HG02623 (cell line): ENCODE measurements at regions not wholly inside any gene's neighbourhood (a gene's known extent, or its start where the extent isn't known, plus 50 kb on each side); places are given as distances from the start of the nearest gene placed in this dataset.
"Not testable (repeated sequence)": the region's sequence is repeated elsewhere in the genome, so short reads cannot be mapped to it uniquely, and the experiment has no call there.

ENCODE experiments used
- ATAC-seq: cut with Tn5 transposase; IDR thresholded peaks from one replicate; pipeline ENCODE4 v1.9.1; 2021; ENCODE audit warnings: moderate library complexity; ENCODE audit not compliant: unreplicated experiment

DNA sequence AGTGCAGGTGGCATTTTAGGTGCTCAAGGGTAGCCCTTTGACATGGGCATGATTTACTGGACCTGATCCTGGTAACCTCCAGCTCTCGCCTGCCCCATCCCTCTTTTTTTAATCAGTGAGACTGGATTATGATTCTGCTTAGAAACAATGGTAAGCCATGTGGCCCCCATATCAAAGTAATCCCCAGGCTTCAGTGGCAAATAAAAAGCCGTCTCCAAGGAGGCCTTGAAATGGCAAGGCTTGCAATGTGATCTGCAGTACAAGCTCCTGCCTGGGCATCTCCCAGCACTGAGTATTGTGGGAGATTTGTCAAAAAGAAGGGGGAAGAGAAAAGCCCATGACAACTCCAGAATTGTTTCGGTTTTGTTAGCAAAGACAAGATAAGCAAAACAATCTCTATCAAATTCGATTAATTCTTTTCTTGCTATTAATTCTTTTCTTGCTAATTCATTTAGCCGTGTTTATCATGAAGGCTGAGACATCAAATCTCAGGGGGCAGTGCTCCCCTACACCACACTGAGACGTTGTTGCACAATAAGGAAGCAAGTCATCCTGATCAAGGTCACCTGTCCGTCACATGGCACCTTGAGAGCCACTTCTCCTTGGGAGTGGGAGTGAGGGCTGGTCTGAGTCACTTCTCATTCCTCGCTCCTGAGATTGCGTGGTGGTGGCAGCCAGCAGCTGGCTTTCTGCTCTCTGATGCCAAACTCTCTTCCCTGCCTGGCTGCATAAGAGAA, 312.7 kb upstream of the GATB start:
- ATAC-seq: no peak

DNA sequence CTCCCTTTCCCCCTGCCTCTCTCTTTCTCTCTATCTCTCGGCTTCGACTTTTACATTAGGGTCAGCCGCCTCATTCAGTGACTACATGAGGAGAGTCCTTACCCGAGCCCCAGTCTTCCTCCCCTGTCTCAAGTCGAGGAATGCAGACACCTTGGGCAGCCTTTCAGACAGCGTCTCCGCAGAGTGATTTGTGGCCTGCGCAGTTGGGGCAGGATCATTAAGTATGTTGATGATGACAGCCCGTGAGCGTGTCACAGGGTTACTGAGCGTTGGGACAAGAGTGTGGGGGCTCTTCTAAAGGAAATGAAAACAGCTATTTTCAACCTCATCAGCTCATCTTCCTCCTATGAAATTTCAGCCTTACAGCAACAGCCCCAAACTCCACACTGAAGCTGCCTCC, 312.1 kb upstream of the GATB start:
- ATAC-seq: no peak

DNA sequence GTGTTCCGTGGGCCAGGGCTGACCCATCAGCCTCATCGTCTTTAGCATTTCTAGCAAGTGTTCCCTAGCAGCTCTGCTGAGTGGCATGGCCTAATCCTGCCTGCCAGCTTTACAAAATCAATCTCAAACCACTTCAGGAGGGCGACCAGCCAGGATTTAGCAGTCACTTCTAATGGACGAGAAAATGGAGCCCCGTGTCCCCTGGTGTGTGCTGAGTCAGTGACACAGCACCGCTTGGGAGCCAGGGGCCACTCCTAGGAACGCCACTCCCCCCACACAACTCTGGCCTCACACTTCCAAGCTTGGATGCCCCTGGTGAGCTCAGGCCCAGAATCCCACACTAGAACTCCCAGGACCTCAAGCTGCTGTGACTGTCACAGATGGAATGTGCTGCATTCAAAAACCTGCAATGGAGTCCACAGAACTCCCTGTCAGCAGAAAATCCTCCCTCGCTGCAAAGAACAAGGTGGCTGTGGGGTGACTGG, 311.2 kb upstream of the GATB start:
- no peak for ATAC-seq

DNA sequence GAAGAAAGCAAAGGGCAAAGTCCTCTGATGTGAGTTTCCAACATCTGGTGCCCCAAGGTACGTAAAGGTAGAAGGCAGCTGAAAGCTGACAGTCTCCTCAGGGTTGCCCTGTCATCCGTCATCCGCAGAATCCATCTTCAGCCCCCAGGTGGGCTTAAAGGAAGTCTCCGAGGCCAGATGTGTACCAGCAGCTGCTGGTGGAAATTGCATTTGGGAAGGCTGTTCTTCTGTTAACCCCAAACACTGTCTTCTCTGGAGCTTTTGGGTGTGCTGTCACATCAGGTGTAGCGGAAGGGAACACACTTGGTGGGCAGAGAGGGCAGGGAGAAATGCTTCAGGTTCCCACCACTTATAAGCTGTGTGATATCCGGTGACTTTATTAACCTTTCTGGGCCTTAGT, 310.0 kb upstream of the GATB start:
- ATAC-seq: no peak

DNA sequence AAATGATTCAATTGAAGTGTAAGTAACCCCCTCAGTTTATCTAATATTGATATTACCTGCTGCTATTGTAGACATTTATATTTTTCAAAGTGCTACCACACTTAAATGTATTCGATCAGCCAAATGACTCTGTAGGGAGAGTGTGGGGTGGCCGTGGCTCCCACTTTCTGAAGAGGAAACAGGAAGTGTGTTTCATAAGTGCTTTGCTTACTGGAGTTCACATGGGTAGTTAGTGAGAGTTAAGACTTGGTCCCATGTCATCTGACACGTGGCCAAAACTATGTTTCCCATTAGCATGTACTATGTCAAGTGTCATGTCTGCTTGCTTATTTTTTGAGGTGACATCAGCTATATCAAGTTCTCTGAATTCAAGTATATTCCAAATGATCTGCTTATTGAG, 308.1 kb upstream of the GATB start:
- no peak for ATAC-seq

DNA sequence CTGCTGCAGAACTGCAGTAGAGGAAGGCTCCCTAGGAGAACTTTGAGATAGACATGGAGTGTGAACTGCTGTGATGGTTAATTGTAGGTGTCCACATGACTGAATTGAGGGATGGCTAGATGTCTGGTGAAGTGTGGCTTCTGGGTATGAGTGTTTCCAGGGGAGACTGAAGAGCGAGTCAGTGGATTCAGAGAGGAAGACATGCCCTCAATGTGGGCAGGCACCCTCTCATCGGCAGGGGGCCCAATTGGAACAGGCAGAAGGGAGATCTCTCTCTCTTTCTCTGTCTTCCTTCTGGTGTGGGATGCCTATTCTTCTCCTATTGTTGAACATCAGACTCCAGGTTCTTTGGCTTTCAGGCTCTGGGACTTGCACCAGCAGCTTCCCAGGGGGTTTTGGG, 304.7 kb upstream of the GATB start:
- no peak for ATAC-seq

DNA sequence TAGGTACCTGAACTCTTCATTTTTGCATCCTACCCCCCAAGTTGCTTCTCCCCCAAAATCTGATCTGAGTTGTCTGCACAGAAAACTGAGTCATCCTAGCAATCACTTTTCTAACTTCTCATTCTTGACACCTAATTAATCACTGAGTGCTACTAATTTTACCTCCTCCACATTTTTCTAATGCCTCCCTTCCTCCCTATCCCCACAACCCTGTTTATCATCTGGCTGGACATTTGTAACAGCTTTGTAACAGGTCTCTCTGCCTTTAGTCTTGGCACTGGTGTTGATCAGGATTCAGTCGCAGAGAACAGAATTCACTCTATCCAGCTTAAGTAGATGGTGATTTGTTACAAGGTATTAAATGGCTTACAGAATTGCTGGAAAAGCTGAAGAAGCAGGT, 303.9 kb upstream of the GATB start:
- ATAC-seq: no peak

DNA sequence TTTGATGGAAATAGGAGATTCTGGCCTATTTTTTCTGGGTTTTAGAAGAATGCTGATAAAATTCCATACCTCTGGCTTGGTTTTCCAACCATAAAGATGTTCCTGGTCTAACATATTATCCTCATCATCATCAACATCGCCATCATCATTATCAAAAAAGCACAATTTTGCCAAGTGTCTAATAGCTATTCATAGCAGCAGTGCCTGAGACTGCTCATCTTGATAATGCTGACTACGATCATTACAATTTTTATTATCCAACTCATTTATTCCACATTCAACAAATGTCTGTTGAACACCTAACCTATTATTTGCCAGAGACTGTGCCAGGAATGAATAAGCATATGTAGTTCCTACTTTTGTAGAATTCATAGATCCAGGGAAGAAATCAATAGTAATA, 303.5 kb upstream of the GATB start:
- ATAC-seq: no peak

DNA sequence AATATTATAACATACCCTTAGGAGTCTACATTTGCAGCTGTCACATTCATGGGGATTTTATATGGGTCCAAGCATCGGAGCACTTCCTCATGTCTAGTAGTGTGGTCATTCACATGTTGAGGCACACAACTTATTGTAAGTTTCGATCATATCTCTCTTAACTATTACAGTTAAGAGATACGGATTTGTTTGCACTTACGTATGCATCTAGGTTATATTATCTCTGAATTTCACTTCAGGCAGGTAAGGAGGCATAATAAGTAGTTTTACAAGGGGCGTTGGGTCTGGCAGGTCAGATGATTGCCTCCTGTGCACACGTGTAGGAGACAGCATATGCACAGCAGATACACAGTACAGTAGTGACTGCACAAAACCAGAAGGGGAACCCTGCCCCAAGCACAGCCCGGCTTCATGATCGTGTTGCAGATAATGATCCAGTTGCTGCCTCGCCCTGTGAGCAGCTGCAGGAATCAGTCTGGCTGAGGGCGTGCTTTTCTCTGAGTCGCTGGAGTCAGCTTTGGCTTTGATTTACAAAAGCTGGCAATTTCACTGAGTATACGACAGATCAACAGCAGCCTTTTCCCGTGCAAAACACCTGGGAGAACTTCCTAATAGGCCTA, 302.9 kb upstream of the GATB start:
- ATAC-seq: no peak

DNA sequence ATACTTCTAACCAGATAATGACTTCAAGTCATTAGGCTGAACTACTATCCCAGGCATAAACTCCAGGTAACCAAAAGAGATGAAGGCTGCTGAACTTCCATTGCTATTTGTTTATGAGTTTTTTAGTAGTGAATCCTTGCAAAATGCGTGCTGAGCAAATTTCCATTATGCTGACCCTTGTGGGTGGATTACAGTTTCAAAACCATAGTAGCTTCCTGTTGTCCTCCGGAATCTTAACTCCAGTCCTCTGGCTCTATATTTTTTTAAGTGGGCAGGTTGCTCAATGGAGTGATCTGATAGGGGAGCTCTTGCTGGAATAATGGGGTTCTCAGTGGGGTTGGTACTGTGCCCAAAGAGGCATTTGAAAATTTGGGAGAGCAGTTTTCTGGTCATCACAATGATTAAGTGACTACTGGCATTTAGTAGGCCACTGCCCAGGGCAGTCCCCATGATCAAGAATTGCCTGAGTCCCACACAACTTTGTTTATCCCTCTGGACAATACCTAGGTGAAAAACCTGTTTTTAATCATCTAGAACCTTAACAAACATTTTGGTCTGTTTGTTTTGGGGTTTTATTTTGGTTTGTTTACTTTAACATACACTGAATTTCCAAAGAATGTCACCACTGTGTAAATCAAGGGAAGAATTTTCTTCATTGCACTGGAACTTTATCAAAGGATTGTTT, 302.3 kb upstream of the GATB start:
- no peak for ATAC-seq

DNA sequence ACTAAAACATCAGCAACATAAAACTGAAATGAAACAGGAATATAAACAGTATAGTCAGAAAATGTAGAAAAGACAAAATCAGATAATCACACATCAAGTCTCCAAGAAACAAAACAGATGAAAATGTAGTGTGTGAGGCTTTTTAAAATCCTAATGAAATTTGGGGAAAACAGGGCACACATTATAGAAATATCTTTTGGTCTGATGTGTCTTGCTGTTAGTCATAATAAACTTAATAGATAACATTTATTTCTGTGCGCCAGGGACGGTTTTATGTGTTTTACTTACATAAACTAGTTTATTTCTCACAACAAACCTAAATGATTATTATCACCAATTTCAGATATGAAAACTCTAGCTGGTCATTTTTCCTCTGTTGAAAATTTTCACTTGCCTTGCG, 293.9 kb upstream of the GATB start:
- ATAC-seq: no peak

DNA sequence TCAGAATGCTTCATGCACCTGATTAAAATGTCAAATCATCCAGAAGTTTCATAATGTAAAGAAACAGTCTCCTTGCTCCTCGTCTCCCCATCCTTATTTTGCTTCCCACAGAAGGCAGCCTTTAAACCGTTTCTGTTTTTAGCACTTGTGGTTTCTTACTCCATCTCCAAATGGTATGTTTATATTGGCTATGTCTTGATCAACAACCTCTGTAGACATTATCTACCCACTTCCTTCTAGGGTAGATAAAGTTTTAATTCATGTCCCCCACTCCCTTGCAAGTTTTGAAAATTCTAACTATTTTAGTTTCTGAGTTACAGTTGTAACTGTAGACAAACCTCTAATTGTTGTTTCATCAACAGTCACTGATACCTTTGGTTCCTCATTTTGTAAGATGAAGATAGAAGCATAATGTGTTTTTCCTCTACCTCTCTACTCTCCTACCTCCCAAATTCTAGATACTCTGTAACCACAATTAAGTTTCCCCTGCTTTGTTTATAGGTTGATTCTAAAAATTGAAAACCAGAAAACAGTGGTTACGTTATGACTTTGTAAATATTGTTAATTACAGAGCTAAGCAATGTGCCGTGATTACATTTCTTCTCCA, 291.7 kb upstream of the GATB start:
- no peak for ATAC-seq

DNA sequence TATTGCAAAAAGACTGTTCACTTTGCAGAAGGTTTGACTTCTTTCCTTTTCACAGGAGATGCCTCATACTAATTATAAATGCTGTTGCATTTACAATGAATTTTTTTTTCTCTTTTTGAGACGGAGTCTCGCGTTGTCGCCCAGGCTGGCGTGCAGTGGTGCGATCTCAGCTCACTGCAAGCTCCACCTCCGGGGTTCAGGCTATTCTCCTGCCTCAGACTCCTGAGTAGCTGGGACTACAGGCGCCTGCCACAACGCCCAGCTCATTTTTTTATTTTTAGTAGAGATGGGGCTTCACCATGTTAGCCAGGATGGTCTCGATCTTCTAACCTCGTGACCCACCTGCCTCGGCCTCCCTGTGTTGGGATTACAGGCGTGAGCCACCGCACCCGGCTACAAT, 290.5 kb upstream of the GATB start:
- not testable (repeated sequence) for ATAC-seq

DNA sequence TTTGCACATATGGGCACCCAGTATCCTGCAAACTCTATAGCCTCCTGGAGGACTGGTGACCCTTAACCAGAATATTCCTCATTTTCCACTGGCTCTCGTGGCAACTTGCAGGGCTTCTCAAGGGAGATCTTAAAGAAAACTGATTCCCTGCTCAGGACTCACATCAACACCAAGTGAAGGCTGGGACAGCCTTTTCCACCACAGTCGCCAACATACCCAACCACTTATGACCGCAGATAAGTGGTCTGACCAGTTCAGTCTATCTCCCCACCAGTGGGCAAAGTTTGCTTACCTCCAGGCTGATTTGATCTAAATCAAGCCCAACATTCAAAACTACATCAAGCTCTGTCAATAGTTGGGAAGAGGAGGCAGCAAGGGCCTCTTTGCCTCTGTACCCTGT, 289.3 kb upstream of the GATB start:
- ATAC-seq: no peak

DNA sequence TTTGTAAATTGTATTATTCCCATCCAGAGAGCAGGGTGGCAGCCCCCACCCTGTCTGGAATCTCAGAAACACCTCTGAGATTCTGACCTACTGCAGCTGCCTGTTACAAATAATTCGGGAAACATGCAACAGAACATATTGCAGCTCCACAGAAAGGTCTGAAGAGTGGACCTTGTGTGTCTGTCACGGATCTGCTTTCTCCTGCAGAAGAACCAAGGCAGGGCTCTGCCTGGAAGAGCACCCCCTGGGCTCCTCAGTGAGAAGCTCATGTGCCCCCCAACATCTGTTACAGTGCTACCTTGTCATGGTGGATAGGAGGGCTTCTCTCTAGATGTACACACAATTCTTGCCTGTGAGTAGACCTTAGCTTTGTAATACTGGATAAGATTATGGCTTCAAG, 286.6 kb upstream of the GATB start:
- no peak for ATAC-seq

DNA sequence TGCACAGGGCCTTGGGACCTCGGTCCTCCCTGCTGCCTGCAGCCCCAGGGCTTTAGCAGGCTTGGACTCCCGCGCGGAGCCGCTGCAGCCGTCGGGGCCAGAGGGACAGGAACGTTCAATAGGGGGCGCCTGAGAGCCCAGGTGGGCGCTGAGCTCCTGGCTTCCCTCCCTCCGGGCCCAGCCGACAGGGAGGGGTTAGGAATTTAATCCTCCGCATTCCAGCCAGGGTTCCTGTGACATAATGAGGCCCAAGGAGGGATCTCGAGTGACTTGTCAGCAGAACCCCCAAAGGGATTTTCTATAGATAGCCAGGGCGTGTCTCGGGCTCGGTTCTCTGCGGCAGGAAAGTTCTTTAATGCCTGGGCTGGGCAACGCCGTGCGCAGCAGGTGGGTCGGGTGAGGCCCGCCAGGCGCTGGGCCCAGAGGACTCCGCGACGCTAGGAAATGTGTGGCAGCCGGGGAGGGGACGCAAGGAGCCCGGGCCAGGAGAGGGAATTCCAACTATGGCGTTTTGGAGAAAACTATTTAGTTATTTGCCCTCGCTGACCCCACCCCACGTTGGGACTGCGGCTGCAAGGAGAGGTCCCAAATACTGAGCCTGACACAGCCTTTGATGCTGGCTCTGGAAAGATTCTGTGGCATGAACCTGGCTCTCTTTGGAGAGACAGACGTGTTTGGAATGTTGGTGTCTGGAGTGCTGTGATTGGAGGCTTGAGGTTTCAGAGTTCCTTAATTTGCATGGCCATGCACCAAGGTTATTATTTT, 285.2 kb upstream of the GATB start:
- no peak for ATAC-seq

DNA sequence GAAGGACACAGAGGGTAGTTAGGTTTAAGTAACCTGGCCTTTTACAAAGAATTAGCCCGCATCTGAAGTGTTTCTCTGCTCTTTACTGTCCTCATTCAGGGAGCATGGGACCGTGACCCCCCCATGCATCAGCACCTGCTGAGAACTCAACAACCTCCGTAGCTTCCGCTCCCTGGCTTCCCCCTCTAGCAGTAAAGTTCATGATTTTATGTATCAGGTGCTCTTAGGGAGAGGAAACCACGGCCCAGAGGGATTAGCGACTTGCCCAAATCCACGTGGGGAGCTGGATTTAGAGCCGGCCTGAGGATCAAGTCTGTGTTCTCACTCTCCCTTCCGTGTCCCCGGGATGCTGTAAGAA, 284.6 kb upstream of the GATB start:
- ATAC-seq: no peak

DNA sequence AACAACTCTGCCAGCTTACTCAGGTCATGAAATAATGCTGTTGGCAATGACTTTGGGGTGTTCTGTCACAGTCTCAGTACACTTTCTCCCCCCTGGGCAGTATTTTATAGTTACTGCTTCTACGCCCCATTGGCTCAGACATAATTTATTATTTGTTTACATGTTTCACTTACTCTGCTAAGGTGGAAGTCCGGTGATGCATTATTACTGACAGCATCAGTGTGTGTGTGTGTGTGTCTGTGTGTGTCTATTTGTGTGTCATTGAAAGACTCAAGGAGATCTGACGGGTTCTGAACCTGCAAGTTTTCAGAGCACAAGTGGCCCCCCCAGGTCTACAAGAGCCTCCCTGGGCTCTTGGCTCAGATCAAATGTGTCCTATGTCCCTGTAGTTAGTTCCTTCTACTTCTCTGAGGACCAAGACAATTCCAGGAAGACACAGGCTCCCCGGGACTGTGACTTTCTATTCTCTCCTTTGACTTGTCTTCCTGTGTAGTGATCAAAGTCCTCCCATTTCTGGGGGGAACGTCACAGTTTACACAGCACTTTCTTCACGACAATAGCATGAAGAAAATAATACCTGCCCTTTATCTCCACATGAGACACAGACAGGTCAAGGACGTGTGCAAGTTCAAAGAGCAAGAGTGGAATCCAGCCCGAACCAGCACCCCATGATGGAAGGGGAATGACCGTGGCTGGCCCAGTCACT, 283.7 kb upstream of the GATB start:
- no peak for ATAC-seq

DNA sequence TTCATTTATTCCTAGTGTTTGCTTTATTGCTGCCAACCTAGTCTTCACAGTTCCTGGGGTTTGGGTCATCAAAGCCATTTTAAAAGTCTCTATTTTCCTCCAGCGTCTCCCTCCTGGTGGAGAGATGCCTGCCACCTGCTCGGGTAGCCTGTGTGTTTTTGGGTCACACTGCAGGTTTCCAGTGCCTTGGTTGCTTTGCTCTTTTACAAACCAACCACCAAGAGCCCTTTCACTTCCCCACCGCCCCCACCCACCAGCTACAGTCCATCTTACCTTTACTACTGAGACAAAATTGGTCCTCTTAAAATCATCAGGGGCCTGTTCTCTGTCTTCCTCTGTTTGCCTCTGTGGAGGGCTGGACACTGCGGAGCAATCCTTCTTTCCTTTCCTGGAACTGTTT, 280.5 kb upstream of the GATB start:
- ATAC-seq: no peak

DNA sequence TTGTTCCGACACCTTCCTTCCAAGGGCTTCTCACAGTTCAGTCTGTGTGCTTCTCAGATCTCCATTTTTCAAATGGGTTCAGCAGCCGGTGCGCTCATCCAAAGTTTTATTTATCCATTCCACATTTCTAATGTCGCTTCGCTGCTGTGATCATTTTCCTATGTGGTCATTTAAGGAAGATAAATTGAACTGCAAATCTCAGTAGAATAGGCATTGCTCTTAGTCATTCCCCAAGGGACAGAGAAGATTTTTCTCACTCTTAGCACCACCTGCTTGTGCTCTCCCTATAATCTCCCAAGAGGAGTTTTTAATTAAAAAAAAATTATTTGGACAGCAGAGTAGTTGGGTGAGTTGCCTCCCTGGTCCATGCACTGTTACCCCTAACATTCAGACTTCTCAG, 278.9 kb upstream of the GATB start:
- ATAC-seq: no peak
